ENCODE measurements at regions not wholly inside any gene's neighbourhood (a gene's known extent, or its start where the extent isn't known, plus 50 kb on each side); places are given as distances from the start of the nearest gene placed in this dataset.

DNA sequence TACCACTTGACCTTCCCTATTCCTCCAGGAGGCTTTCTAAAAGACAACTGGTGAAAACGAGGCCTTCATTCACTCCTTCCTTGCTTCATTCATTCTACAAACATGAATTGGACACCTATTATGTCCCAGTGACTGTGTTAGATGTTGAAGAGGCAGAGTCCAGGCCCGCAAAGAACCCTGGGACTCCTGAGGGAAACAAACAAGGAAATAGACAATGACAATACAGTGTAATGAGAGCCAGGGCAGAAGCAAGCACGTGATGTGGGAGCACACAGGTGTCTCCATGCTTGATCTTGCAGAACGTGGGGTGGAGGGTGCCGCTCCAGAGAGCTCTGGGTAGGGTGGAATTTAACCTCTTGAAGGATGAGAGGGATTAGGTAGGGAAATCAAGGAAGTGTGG lies 137.6 kb upstream of the KLF3 start:
- Histone ChIP-seq H3K79me2 (replicated peaks; ENCODE audit: insufficient read depth, low read length) (no peaks in the 10 kb centered on the region), H3K4me3 (ENCODE audit: low read length) (no peak overlapping the region), H3F3A (ENCODE audit: insufficient read depth, low read length, poor library complexity, severe bottlenecking) (no peaks in the 10 kb centered on the region), H3K9me2 (ENCODE audit: insufficient read depth, low read length) (no peaks in the 10 kb centered on the region), H3K9me3 (ENCODE audit: low read length) (no peaks in the 10 kb centered on the region), H3K27ac (ENCODE audit: low read length) (no peak overlapping the region), H3K4me2 (ENCODE audit: low read length) (no peak overlapping the region), H4K20me1 (ENCODE audit: insufficient read depth) (no peaks in the 10 kb centered on the region), H3K36me3 (ENCODE audit: insufficient read depth, low read length) (no peaks in the 10 kb centered on the region), H3K27me3 (ENCODE audit: insufficient read depth, low read depth, low read length) (no peaks in the 10 kb centered on the region), H2AFZ (ENCODE audit: low read depth, low read length) (no peak overlapping the region), H3K9ac (ENCODE audit: low read length) (no peak overlapping the region)
- no peak for TF ChIP-seq MXI1 (conservative IDR thresholded peaks at IDR 0.05; ENCODE audit: poor library complexity, severe bottlenecking)
- TF ChIP-seq RAD21 (conservative IDR thresholded peaks at IDR 0.05), result no peak
- TF ChIP-seq, protein P1, sequence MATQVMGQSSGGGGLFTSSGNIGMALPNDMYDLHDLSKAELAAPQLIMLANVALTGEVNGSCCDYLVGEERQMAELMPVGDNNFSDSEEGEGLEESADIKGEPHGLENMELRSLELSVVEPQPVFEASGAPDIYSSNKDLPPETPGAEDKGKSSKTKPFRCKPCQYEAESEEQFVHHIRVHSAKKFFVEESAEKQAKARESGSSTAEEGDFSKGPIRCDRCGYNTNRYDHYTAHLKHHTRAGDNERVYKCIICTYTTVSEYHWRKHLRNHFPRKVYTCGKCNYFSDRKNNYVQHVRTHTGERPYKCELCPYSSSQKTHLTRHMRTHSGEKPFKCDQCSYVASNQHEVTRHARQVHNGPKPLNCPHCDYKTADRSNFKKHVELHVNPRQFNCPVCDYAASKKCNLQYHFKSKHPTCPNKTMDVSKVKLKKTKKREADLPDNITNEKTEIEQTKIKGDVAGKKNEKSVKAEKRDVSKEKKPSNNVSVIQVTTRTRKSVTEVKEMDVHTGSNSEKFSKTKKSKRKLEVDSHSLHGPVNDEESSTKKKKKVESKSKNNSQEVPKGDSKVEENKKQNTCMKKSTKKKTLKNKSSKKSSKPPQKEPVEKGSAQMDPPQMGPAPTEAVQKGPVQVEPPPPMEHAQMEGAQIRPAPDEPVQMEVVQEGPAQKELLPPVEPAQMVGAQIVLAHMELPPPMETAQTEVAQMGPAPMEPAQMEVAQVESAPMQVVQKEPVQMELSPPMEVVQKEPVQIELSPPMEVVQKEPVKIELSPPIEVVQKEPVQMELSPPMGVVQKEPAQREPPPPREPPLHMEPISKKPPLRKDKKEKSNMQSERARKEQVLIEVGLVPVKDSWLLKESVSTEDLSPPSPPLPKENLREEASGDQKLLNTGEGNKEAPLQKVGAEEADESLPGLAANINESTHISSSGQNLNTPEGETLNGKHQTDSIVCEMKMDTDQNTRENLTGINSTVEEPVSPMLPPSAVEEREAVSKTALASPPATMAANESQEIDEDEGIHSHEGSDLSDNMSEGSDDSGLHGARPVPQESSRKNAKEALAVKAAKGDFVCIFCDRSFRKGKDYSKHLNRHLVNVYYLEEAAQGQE (IDR thresholded peaks at IDR 0.05; ENCODE audit: borderline replicate concordance), result no peak
- no peak for TF ChIP-seq SMC3 (conservative IDR thresholded peaks at IDR 0.05; ENCODE audit: poor library complexity)
- TF ChIP-seq POLR2AphosphoS5 (IDR thresholded peaks at IDR 0.05), result no peak
- TF ChIP-seq EP300 (conservative IDR thresholded peaks at IDR 0.05; ENCODE audit: poor library complexity, severe bottlenecking), result no peak
- no peak for TF ChIP-seq TAF1 (IDR thresholded peaks at IDR 0.05; ENCODE audit: low read depth)
- no peak for TF ChIP-seq CTCF (IDR thresholded peaks at IDR 0.05; ENCODE audit: poor library complexity, severe bottlenecking)
- no peak for TF ChIP-seq EZH2 (IDR thresholded peaks at IDR 0.05; ENCODE audit: borderline replicate concordance, insufficient read depth, low read length, poor library complexity, severe bottlenecking)

- H3F3A ChIP-seq (ENCODE audit: insufficient read depth, low read length, poor library complexity, severe bottlenecking), result no peaks in the 10 kb centered on the region
- no peak overlapping the region for H3K4me3 ChIP-seq (ENCODE audit: low read length)
- H3K9ac ChIP-seq (ENCODE audit: low read length), result no peak overlapping the region
- H3K79me2 ChIP-seq (replicated peaks; ENCODE audit: insufficient read depth, low read length), result no peaks in the 10 kb centered on the region
- no peaks in the 10 kb centered on the region for H3K36me3 ChIP-seq (ENCODE audit: insufficient read depth, low read length)
- no peaks in the 10 kb centered on the region for H3K27me3 ChIP-seq (ENCODE audit: insufficient read depth, low read depth, low read length)
- H3K9me2 ChIP-seq (ENCODE audit: insufficient read depth, low read length), result no peaks in the 10 kb centered on the region
- H3K27ac ChIP-seq (ENCODE audit: low read length), result no peak overlapping the region
- no peaks in the 10 kb centered on the region for H3K9me3 ChIP-seq (ENCODE audit: low read length)
- H3K4me2 ChIP-seq (ENCODE audit: low read length), result no peak overlapping the region
- no peak overlapping the region for H2AFZ ChIP-seq (ENCODE audit: low read depth, low read length)
- no peaks in the 10 kb centered on the region for H4K20me1 ChIP-seq (ENCODE audit: insufficient read depth)
- TF ChIP-seq POLR2AphosphoS5 (IDR thresholded peaks at IDR 0.05) (no peak), MXI1 (conservative IDR thresholded peaks at IDR 0.05; ENCODE audit: poor library complexity, severe bottlenecking) (no peak), CTCF (IDR thresholded peaks at IDR 0.05; ENCODE audit: poor library complexity, severe bottlenecking) (no peak), EP300 (conservative IDR thresholded peaks at IDR 0.05; ENCODE audit: poor library complexity, severe bottlenecking) (no peak)
Measured at GRCh38 chr4:38529189-38530115, 134.5 kb upstream of the KLF3 start.
